ENCODE measurements at regions not wholly inside any gene's neighbourhood (a gene's known extent, or its start where the extent isn't known, plus 50 kb on each side); places are given as distances from the start of the nearest gene placed in this dataset.
"Not testable (repeated sequence)": the region's sequence is repeated elsewhere in the genome, so short reads cannot be mapped to it uniquely, and the experiment has no call there.

DNA sequence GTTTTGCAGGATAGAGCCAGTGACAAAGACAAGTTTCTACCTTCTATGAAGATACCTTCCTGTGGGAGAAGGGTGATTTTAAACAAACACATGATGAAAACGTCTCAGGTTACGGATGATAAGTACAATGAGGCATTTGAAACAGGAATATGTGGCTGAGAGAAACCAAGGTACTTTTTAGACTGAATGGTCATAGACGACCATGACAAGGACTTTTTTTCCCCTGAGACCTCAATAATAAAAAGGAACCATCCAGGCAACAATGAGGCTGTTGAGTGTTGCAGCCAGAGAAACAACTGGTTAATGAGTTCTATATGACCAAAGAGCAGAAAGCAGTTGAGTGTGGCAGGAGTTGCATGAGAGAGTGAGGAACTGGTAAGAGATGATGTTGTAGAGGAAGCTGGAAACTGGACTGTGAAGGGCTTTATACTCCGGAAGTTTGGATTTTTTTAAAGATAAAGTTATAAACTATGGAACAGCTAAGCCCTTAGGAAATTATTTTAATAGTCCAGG, 306.1 kb upstream of the CYRIA start:
- no peak for DNase-seq (ENCODE audit: low read depth)

DNA sequence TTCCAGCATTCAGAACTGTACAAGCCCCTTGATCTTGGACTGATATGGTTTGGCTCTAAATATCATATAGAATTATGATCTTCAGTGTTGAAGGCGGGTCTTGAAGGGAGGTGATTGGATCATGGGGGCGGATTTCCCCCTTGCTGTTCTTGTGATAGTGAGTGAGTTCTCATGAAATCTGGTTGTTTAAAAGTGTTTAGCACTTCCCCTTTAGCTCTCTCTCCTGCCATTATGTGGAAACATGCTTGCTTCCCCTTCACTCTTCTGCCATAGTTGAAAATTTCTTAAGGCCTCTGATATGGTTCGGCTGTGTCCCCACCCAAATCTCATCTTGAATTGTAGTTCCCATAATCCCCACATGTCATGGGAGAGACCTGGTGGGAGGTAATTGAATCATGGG, 305.3 kb upstream of the CYRIA start:
- DNase-seq (ENCODE audit: low read depth) = not testable (repeated sequence)

DNA sequence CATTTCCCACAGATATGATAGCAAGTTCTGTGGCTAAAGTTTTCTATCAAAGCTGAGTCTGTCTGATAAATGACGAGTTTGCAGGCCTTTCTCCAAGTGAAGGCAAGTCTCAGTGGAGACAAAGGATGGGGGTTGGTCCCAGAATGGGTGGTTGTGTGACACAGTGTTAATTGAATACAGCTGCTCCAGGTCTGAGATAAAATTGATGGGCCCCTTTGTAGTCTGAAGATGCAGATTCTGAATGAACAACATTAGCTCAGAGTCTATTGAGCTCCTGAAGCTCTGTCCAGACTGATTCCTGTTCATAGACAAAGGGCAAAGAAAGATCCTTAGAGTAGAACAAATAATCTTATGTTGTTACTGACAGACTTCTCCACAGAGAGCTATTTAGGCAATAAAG, 296.9 kb upstream of the CYRIA start:
- no peak for DNase-seq (ENCODE audit: low read depth)

DNA sequence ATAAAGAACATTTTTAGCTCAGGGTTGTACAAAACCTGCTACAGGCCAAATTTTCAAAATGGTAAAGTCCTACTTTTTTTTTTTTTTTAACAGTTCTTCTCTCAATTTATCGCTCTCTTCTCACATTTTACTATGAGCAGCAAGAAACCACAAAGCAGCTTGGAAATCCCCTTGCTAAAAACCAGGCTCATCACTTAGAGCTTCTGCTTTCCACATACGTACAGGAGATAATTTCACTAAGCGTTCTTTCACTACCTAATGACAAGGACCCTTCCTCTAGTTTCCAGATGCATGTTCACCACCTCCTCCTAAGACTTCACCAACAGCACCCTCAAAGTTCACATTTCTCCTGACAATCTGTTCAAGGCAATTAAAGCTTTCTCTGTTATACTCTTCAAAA, 294.9 kb upstream of the CYRIA start:
- no peak for DNase-seq (ENCODE audit: low read depth)

DNA sequence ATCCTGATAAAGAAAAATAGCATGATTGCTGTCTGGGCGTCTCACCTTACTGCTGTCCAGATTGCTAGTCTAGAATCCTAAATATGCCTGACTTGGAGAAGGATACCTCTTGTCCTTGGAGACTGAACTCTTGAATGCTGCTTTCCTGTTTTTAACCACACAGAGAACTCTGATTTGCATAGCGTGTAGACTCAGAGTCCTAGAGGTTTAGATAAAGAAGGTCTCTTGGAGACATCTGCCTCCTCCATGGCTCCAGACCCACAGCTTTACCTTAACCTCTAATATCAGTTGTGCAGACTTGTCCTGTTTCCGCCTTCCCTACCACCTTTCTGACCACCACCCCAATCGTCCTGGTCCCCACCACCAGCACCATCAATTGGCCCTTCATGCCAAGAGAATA, 292.6 kb upstream of the CYRIA start:
- DNase-seq (ENCODE audit: low read depth) = no peak

DNA sequence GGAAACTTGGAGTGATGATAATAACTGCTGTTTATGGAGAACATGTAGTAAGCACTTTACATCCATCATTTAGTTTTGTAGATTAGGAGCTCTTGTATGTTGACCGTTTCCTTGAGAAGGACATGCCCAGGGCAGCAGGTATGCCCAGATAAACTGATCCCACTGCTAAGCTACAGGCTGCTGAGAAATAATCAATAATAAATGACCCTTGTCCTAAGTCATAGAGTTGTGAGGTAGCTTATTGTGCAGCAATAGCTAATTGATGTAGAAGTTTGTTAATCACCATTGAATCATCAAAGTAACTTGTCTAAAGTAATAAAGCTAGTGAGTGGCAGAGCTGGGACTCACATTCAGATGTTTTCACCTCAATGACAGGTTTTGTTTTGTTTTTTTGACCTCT, 287.2 kb upstream of the CYRIA start:
- DNase-seq (ENCODE audit: low read depth) = no peak

DNA sequence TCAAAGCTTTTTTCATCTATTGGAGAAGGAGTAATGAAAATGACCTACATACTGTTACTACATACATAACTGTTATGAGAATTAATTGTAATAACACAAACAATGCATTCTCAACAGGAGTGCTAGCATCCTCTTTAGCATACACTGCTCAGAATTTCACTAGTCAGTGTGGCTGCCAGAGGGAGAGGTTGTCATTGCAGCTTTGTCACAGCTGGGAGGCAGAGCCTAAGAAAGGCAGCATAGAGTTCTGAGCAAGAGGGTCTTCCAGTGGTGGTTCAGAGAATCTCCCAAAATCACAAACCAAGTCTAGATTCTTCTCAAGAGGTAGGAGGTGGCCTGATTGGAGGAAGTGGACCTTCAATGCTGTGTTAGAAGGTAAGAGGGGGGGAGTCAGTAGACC, 286.7 kb upstream of the CYRIA start:
- no peak for DNase-seq (ENCODE audit: low read depth)

DNA sequence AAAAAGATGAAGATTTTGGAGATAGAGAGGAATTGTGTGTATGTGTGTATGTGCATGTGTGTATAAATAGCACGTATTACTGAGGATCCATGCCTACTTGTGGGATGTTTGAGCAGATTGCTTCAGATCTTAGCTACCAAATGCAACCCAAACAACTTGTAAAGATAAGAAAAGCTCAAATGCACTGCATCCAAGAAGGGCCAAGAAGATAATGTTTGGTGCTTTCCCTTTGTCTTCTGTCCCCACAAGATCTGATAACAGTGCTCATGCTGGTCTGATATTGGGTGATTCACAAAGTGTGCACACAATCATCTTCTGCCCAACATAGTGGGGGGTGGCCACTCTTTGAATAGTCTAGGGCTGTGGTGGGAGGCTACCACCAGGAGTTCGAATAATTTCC, 284.8 kb upstream of the CYRIA start:
- DNase-seq (ENCODE audit: low read depth) = no peak

DNA sequence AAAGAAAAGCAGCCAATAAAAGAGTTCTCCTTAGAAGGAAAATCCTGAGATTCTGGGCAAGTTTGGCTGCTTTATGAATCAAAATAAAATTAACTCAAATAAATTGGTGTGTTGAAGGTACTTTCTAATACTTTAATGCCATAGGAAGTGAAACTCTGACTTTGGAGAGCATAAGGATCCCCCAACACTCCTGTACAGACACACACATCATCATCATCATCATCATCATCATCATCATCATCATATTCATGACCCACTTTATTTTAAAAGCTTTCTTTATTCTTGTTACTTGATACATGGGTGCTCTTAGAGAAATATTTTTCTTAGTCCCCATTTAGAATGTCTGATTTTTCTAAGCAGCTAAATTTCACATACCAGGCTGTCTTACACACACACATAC, 283.1 kb upstream of the CYRIA start:
- DNase-seq (ENCODE audit: low read depth) = no peak

DNA sequence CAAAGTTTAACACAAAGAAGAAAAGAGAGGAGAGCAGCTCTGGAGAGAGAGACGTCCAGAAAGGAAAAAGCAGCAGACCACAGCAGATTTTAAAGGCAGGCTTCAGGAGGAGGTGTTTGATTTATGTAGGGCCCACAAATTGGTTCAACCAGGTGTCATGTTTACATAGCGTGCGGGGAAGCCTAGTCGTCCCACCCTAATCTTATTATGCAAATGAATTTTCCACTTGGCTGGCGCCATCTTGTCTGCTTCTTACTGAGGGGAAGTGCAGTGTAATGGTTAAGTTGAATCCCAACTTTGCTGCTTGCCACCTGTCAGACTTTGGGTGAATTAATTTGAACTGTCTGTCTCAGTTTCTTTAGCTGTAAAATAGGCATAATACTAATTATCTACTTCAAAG, 282.4 kb upstream of the CYRIA start:
- no peak for DNase-seq (ENCODE audit: low read depth)

DNA sequence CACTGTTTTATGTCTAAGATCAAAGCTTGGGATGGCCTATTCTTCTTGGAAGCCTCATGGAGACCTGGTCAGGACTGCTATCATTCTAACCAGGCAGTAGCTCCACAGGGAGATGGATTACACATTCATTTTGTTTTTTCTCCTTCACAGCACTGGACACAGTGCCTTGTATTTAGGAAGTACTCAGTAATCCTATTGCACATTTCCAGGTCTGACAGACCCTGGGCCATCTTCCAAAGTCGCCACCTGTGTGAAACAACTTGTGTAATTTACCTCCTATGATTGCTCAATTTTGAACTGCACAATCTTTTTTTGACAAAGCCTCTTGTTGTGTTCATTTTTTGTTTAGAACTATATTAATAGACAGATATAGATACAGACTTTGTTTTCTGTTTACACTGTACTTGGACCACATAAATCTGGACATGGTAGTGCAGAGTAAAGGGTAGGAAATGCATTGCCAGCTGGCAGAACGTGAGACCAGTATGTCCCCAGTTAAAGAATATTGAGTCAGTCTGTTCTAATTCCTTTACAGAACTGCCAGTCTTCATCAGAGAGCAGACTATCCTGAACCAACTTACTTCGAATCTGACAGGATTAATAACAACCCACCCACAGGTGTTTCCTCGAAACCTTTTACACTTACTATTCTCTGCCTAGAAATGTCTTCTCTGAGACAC, 277.8 kb upstream of the CYRIA start:
- no peak for DNase-seq (ENCODE audit: low read depth)

DNA sequence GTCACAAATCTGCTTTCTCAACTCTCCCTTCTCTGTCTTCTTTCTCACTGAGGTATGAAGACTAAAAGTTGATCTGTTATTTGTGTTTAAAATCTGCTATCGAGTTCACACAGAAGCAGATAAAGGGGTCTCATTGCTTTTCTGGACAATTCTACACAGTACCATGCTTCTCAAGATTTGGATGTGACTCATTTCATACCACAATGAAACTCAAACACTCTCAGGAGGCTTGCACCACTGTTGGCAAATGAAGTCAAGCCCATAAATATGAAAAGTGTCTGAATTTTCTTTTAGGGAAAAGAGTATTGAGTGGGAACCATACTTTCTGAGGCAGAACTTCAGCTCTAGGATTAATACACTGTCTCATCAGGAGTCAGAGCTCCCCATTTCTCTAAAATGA, 274.6 kb upstream of the CYRIA start:
- peak; percentile 8 for DNase-seq (ENCODE audit: low read depth)

DNA sequence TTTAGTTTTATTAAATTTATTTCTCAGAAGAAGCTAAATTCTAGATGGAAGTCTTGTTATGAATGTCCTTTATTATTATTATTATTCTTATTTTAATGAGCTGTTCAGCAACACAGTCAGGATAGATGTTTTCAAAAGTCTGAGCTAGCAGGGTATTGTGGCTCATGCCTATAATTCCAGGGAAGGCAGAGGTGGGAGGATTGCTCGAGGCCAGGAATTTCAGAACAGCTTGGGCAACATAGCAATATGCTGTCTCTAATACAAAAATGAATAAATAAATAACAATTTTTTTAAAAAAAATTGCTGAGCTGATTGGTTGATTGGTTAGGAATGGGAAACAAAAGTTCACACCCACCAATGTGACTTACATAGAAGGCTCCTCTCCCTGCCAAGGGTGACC, 274.1 kb upstream of the CYRIA start:
- DNase-seq (ENCODE audit: low read depth) = no peak

DNA sequence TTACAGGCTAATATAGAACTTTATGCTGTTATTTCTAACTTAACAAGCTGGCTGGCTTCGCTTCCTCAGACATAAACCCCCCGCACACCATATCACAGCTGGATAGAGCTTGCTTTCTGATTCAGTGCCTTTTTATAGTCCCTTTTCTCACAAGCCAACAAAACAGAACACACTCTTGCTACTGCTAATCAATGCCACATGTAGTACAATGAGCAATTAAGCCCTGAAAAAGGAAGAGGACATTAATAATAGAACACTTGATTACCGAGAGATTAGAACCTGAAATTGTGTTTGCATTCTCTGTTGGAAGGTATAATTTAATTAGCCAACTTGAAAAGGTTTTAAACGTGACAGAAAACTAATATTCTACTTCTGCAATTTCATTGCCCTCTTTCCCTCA, 267.7 kb upstream of the CYRIA start:
- DNase-seq (ENCODE audit: low read depth) = no peak

DNA sequence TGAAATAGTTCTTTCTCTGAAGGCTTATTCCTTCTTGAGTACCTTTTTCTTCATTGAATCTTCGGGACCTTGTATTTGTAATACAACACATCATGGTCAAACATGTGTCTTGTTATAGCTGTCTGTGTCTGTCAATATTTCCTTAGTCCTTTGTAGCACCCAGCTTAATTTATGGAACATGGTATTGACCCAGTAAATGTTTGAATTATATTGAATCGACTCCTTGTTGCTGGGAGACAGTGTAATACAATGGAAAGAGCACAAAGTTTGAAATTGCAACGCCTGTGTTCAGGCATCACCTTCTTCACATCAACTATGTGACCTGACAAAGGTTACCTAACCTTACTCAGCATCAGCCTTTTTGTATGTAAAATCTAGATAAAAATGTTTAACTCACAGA, 267.2 kb upstream of the CYRIA start:
- DNase-seq (ENCODE audit: low read depth) = no peak

DNA sequence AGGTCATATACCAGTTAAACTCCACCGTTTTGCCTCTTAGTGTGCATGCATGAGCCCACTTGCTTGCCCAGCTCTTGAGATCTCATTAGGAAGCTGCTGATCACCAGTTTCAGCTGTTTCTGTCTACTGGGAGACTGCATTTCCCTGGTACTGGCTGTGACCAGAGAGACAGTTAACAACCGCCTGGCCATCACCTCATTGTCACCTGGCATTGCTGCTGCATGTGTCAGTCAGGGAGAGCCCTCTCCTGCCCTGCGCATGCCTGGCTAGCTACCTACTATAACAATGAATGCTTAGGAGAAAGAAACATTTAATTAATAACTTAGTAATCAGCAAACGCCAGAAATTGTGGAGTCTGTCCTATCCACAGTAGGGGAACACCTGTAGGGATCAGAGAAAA, 265.8 kb upstream of the CYRIA start:
- no peak for DNase-seq (ENCODE audit: low read depth)

DNA sequence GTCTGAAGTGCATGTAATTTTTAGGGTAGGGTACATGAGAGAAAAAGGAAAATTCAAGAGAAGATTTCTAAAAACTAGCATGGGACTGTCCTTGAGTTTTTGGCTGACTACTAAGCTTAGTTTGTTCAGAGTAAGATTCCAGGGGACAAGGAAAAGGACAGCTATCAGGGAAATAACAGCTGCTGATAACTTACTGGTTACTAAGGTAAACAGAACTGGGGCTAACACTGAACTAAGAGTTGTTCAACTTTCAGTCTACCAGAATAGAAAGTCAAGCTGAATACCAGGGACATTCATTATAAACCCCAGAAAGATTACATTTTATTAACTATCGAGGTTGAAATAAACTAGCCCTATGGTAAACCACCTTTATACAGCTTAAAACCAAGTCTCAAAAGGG, 261.8 kb upstream of the CYRIA start:
- no peak for DNase-seq (ENCODE audit: low read depth)

DNA sequence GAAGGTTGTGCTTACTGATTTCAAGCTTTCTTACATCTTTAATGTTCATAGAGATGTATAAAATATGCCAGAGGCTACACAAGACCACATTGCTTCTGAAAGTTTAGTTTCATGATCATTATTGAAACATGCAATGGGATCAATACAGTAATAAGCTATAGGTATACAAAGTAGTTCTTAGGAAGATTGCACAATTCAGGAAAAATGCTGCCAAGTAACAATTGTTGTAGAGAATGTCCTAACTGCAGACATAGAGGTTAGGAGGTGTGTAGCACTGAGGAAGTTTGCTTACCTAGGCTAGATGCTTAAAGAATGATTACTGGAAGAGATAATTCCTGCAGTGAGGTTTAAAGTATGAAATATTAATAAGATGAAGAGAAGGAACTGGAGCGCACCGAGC, 259.5 kb upstream of the CYRIA start:
- DNase-seq (ENCODE audit: low read depth) = no peak

DNA sequence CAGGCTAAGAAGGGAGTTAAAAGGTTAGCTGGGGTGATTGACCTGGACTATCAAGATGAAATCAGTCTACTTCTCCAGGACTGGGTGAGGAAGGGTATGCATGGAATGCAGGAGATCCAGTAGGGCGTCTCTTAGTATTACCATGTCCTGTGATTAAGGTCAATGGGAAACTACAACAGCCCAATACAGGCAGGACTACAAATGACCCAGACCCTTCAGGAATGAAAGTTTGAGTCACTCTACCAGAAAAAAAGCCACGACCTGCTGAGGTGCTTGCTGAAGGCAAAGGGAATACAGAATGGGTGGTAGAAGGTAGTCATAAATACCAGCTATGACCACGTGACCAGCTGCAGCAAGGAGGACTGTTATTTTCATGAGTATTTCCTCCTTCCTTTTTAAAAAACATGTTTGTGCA, 249.7 kb upstream of the CYRIA start:
- not testable (repeated sequence) for DNase-seq (ENCODE audit: low read depth)

DNA sequence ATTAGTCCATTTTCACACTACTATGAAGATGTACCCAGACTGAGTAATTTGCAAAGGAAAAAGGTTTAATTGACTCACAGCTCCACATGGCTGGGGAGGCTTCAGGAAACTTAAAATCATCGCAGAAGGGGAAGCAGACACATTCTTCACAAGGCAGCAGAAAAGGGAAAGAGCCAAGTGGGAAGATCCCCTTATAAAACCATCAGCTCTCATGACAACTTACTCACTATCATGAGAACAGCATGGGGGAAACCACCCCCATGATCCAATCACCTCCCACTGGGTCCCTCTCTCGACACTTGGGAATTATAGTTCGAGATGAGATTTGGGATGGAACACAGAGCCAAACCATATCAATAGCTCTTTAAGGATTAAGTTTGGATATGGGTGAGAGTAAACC, 246.1 kb upstream of the CYRIA start:
- no peak for DNase-seq (ENCODE audit: low read depth)

DNA sequence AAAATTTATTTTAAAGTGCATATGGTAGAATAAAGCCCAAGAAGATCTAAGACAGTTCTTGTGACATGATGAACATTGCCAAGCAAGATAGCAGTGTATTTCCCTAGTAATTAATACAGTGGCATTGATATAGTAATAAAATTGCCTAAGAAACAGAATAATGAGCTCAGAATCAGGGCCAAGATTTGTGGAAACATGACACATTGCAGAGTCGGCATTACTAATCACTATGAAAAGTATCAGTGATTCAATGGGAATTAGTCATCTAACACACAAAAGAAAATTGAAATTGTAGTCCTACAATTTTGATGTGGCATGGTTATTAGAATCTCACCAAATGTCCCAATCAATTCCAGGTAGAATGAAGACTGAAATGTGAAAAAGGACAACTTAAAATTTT, 243.0 kb upstream of the CYRIA start:
- DNase-seq (ENCODE audit: low read depth) = peak; percentile 23

DNA sequence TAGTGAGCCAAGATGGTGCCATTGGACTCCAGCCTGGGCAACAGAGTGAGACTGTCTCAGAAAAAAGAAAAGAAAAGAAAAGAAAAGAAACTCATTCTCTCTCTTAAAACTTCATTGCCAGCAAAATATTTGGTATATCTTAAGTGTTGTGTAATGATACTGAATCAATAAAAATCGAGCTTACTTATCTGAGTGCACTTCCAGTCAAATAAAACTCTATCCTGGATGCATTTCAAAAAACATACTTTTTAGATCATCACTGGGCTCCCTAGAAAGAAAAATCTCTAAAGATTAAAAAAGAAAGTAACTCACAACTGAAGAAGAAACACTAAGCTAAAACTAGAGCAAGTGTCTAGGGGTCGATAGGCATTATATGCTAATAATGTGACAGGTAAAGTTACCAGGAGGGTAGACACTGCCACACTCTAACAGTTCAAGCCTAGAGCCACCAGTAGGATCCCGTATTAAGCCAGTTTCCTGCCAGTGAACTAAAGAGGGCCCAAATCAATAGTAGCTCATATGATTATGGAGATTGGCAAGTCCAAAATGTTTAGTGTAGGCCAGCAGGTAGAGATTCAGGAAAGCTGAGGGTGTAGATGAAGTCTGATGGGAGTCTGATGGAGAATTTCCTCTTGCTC, 242.1 kb upstream of the CYRIA start:
- no peak for DNase-seq (ENCODE audit: low read depth)

DNA sequence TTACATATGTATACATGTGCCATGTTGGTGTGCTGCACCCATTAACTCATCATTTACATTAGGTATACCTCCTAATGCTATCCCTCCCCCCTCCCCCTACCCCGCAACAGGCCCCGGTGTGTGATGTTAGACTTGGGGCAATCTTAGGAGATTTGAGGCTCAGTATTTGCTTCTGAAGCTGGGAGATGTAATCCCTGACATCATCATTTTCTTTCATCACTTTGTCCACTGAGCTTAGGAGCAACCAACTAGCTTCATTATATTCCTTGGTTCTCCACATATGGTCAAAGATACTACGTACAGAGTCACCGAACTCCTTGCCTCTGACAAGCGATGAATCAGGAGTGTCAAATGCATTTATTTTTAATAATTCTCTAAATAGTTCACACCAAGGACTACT, 239.7 kb upstream of the CYRIA start:
- not testable (repeated sequence) for DNase-seq (ENCODE audit: low read depth)

DNA sequence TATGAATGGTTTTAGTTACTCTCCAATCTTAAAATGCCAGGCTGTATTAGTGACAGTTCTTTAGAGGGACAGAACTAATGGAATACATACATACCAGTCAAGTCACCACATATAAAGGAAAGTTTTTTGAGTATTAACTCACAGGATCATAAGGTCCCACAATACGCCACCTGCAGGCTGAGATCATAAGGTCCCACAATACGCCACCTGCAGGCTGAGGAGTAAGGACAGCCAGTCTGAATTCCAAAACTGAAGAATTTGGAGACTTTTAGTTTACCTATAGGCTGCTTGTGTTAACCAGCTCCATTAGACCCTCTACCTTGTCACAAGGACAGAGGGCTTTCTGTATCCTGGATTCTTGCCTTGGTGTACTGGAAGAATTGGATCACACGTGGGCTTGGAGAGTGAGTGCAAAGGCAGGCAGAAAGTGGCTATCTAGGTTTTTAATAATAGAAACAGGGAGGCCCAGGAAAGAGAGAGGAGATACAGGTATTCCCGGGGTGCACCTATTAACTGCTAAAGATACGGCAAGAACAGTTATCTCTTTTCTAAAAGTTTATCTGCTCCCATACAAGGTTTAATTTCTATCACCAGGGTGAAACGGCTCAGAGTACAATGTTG, 234.9 kb upstream of the CYRIA start:
- no peak for DNase-seq (ENCODE audit: low read depth)

Measured in stromal cell of bone marrow (primary cell).